Suprapubic skin (tissue), 4 donors: ENCODE measurements at regions not wholly inside any gene's neighbourhood (a gene's known extent, or its start where the extent isn't known, plus 50 kb on each side); places are given as distances from the start of the nearest gene placed in this dataset.

ENCODE experiments used
- DNase-seq, 2 donors: peaks; one replicate each; pipeline ENCODE4 v3.0.0-alpha.2; 2019; ENCODE audit warnings: low spot score in 2 of 2
- H3K27ac ChIP-seq: fragments of 200-600 bp; sonication (generic); one replicate; pipeline ENCODE4 v1.5.1; 2019
- H3K27me3 ChIP-seq: fragments of 200-600 bp; sonication (generic); one replicate; pipeline ENCODE4 v1.5.1; 2019
- H3K36me3 ChIP-seq: fragments of 200-600 bp; sonication (generic); one replicate; pipeline ENCODE4 v1.5.1; 2019
- H3K4me1 ChIP-seq: fragments of 200-600 bp; sonication (generic); one replicate; pipeline ENCODE4 v1.5.1; 2019
- H3K4me3 ChIP-seq: fragments of 200-600 bp; sonication (generic); one replicate; pipeline ENCODE4 v1.5.1; 2019; ENCODE audit warnings: mild to moderate bottlenecking
- H3K9me3 ChIP-seq: fragments of 200-600 bp; sonication (generic); one replicate; pipeline ENCODE4 v1.5.1; 2019
- EP300 ChIP-seq: sonication (generic); formaldehyde crosslinking; IDR thresholded peaks from one replicate; pipeline ENCODE4 v1.6.1; 2017; ENCODE audit warnings: antibody characterized with exemption
- POLR2A ChIP-seq, 2 donors: fragments of 450-650 bp; IDR thresholded peaks; one replicate each; pipeline ENCODE4 v1.6.1; 2017; ENCODE audit warnings: antibody characterized with exemption in 2 of 2, mild to moderate bottlenecking in 2 of 2, moderate library complexity in 2 of 2
- POLR2AphosphoS5 ChIP-seq, 3 donors: sonication (generic); formaldehyde crosslinking; IDR thresholded peaks; one replicate each; pipeline ENCODE4 v1.6.1; 2017; ENCODE audit warnings: antibody characterized with exemption in 3 of 3
- WGBS: methylation state at CpG from one replicate; pipeline ENCODE4 v1.1.5; 2018; 5-methylcytosine and 5-hydroxymethylcytosine counted together
- TF ChIP-seq, protein P1 (sequence below), 2 donors: fragments of 200-600 bp in 1 of 2; fragments of 450-650 bp in 1 of 2; sonication (generic) in 1 of 2; IDR thresholded peaks; one replicate each; pipeline ENCODE4 v1.5.1; 2016 to 2019; ENCODE audit warnings: antibody characterized with exemption in 2 of 2, mild to moderate bottlenecking in 1 of 2, moderate library complexity in 1 of 2

DNA sequence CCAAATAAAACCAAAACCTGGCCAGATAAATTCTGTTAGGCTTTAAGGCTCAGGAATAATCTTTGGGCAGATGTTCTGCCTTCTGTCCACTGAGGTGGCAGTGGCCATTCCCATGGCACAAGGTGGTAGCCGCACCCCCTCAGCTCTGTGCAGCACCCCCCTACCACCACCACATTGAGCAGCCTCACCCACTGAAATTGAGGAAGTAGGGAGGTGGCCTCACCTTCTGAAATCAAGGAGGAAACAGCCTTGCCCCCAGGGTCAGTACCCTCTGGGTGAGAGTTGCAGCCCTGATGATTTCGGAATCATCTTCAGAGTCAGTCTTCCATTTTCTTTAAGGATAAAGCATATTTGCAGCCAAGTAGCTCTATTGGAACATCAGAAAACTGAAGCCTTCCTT lies 204.8 kb upstream of the PIK3R1 start:
- Histone ChIP-seq H3K27me3 (no peaks in the 10 kb centered on the region), H3K9me3 (no peaks in the 10 kb centered on the region), H3K36me3 (no peaks in the 10 kb centered on the region), H3K4me1 (no peaks in the 10 kb centered on the region), H3K4me3 (no peak overlapping the region), H3K27ac (no peak overlapping the region)
- DNase-seq, result no peak
- TF ChIP-seq EP300, result no peak
- no peak for TF ChIP-seq POLR2AphosphoS5 (IDR thresholded peaks at IDR 0.05)
- no peak for TF ChIP-seq POLR2A (IDR thresholded peaks at IDR 0.05)
- TF ChIP-seq, protein P1, sequence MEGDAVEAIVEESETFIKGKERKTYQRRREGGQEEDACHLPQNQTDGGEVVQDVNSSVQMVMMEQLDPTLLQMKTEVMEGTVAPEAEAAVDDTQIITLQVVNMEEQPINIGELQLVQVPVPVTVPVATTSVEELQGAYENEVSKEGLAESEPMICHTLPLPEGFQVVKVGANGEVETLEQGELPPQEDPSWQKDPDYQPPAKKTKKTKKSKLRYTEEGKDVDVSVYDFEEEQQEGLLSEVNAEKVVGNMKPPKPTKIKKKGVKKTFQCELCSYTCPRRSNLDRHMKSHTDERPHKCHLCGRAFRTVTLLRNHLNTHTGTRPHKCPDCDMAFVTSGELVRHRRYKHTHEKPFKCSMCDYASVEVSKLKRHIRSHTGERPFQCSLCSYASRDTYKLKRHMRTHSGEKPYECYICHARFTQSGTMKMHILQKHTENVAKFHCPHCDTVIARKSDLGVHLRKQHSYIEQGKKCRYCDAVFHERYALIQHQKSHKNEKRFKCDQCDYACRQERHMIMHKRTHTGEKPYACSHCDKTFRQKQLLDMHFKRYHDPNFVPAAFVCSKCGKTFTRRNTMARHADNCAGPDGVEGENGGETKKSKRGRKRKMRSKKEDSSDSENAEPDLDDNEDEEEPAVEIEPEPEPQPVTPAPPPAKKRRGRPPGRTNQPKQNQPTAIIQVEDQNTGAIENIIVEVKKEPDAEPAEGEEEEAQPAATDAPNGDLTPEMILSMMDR (IDR thresholded peaks at IDR 0.05), result no peak
- WGBS, result 100% methylated on average over 2 of the region's 2 CpGs

DNA sequence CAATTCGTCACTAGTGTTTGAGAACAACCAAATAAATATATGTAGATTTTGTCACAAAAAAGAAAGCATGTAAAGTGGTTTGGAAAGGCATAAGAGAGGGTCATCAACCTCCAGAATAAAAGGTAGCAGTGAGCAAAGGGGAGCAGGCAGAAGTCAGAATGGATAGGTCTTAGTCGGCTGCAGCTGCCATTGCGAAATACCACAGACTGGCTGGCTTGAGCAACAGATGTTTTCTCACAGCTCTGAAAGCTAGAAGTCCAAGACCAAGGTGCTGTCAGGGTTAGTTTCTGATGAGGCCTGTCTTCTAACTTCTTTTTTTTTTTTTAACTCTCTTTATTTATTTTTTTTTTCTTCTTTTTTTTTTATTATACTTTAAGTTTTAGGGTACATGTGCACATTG lies 208.1 kb upstream of the PIK3R1 start:
- 63% methylated on average over 3 of the region's 3 CpGs for WGBS
- H3K27me3 ChIP-seq, result no peaks in the 10 kb centered on the region
- no peaks in the 10 kb centered on the region for H3K9me3 ChIP-seq
- H3K4me1 ChIP-seq, result no peaks in the 10 kb centered on the region
- no peak overlapping the region for H3K27ac ChIP-seq
- H3K36me3 ChIP-seq, result no peaks in the 10 kb centered on the region
- no peak for DNase-seq
- TF ChIP-seq POLR2AphosphoS5 (IDR thresholded peaks at IDR 0.05), result peak in 1 of 3 donors; percentile 30
- TF ChIP-seq POLR2A (IDR thresholded peaks at IDR 0.05), result no peak
- no peak overlapping the region for H3K4me3 ChIP-seq

DNA sequence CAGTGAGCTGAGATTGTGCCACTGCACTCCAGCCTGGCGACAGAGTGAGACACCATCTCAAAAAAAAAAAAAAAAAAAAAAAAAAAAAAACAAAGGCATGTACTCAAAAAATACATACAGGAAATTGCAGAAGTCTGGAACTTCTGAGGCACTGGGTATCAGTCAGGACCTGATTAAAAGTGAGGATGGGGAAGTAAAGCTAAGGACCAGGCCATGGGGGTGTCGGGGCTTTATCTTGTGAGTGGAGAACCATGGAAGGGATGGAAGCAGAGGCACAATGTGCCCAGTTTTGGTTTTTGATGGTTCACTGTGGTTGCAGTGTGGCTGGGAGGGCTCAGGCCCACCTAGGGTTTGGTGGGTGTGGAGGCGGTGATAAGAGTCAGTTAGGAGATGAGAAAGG lies 212.7 kb upstream of the PIK3R1 start:
- no peaks in the 10 kb centered on the region for H3K27me3 ChIP-seq
- DNase-seq, result no peak
- H3K9me3 ChIP-seq, result no peaks in the 10 kb centered on the region
- H3K4me1 ChIP-seq, result peaks cover 14% of the 10 kb centered on the region
- no peaks in the 10 kb centered on the region for H3K36me3 ChIP-seq
- H3K4me3 ChIP-seq, result no peak overlapping the region
- TF ChIP-seq POLR2A (IDR thresholded peaks at IDR 0.05) (no peak), POLR2AphosphoS5 (IDR thresholded peaks at IDR 0.05) (no peak), EP300 (no peak)
- TF ChIP-seq, protein P1 (IDR thresholded peaks at IDR 0.05), result no peak
- no peak overlapping the region for H3K27ac ChIP-seq
- WGBS, result 92% methylated on average over 3 of the region's 3 CpGs

DNA sequence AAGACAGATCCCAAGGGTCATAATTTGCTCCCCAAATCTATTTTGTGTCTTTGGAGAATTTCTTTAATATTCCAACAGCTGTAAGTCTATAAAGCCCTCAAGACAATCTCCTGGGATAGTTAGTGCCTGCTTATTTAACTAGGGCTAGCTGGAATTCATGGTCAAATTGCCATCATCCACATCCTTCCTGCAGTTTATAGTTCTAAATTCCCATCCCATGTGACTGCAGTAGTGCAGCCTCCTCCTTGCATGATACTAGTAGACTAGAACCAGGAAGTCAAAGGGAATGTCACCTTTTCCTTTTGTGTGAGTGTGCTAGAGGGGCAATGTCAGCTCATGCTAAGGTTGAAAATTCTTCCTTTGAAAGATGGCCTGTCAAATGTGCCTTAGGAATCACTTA lies 214.8 kb upstream of the PIK3R1 start:
- no peak overlapping the region for H3K4me3 ChIP-seq
- no peak for DNase-seq
- no peak overlapping the region for H3K27ac ChIP-seq
- no peaks in the 10 kb centered on the region for H3K36me3 ChIP-seq
- no peaks in the 10 kb centered on the region for H3K27me3 ChIP-seq
- H3K4me1 ChIP-seq, result peaks cover 14% of the 10 kb centered on the region
- no peaks in the 10 kb centered on the region for H3K9me3 ChIP-seq
- no peak for TF ChIP-seq POLR2A (IDR thresholded peaks at IDR 0.05)
- TF ChIP-seq, protein P1 (IDR thresholded peaks at IDR 0.05), result no peak
- no peak for TF ChIP-seq EP300

DNA sequence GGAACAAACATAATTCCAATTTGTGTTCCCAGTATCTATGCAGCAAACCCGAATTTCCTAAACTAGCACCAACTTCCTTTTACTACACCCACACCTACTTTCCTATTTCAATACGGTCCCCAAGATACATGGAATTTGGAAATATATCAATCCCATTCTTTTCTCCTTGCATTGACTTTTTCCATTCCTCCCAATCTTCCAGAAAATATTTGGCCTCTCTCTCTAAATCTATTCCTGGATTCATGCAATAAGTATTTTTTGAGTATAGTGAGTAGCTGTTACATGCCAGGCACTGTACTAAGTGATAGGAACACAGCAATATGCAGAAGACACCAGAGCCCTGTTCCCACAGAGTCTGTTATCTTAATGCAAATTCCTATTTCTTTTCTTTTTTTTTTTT lies 216.2 kb upstream of the PIK3R1 start:
- Histone ChIP-seq H3K36me3 (no peaks in the 10 kb centered on the region), H3K4me3 (no peak overlapping the region), H3K27ac (peak overlapping the region; percentile 85), H3K4me1 (peaks cover 14% of the 10 kb centered on the region), H3K27me3 (no peaks in the 10 kb centered on the region), H3K9me3 (no peaks in the 10 kb centered on the region)
- 38% methylated on average over 2 of the region's 2 CpGs for WGBS
- DNase-seq, result no peak
- TF ChIP-seq EP300 (no peak), POLR2A (IDR thresholded peaks at IDR 0.05) (no peak), POLR2AphosphoS5 (IDR thresholded peaks at IDR 0.05) (no peak)

DNA sequence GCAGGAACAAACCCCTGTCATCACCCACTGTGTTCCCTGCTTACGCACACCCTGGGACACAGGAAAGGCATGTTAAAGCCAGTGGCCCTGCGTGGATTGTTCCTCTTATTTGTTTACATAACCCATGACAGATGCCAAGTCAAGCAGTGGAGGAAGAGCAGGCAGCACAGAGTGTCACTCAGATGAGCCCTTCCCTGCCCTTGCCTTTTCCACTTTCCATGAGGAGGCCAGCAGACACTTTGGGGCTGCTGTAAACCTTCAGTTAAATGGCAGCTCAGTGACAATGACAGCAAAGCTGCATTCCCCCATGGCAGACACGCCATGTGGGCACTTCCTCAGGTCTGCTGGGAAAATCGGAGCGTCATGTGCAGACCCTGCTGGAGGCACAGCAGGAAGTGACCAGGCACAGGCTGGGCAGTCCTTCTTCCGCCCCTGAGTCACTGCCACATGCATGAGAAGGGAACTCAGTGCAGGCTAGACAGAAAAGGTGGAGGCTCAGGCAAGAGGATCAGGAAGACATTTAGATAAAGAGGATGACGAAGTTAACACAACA lies 216.8 kb upstream of the PIK3R1 start:
- Histone ChIP-seq H3K9me3 (no peaks in the 10 kb centered on the region), H3K4me1 (peaks cover 14% of the 10 kb centered on the region), H3K27me3 (no peaks in the 10 kb centered on the region), H3K4me3 (no peak overlapping the region), H3K27ac (peak overlapping the region; percentile 85), H3K36me3 (no peaks in the 10 kb centered on the region)
- DNase-seq, result peak; percentile 84 to 85
- peak; percentile 79 for TF ChIP-seq EP300
- no peak for TF ChIP-seq POLR2A (IDR thresholded peaks at IDR 0.05)
- peak in 1 of 3 donors; percentile 76 for TF ChIP-seq POLR2AphosphoS5 (IDR thresholded peaks at IDR 0.05)
- WGBS, result 48% methylated on average over 7 of the region's 7 CpGs
